Glomerular visceral epithelial cell (primary cell): ENCODE measurements at regions not wholly inside any gene's neighbourhood (a gene's known extent, or its start where the extent isn't known, plus 50 kb on each side); places are given as distances from the start of the nearest gene placed in this dataset.

ENCODE experiments used
- DNase-seq: peaks from one replicate; pipeline ENCODE4 v3.0.0-alpha.2; 2016; ENCODE audit errors: extremely low spot score

- DNase-seq = no peak
Measured at GRCh38 chr10:4345877-4346646, 479.9 kb upstream of the AKR1E2 start.

- DNase-seq = peak; percentile 88
Measured at GRCh38 chr10:4344492-4344994, 481.5 kb upstream of the AKR1E2 start.

- no peak for DNase-seq
Measured at GRCh38 chr10:4343873-4344272, 482.1 kb upstream of the AKR1E2 start.

GRCh38 chr10:4343091-4343490, 482.9 kb upstream of the AKR1E2 start:
- DNase-seq = no peak

- no peak for DNase-seq
Measured at GRCh38 chr10:4338768-4339167, 487.2 kb upstream of the AKR1E2 start.

GRCh38 chr10:4337563-4337962, 488.4 kb upstream of the AKR1E2 start:
- no peak for DNase-seq

GRCh38 chr10:4334871-4335270, 491.1 kb upstream of the AKR1E2 start:
- DNase-seq = peak; percentile 43

- no peak for DNase-seq
Measured at GRCh38 chr10:4334015-4334414, 492.0 kb upstream of the AKR1E2 start.

GRCh38 chr10:4333459-4333894, 492.5 kb upstream of the AKR1E2 start:
- no peak for DNase-seq

GRCh38 chr10:4332764-4333458, 493.1 kb upstream of the AKR1E2 start:
- DNase-seq = no peak

- no peak for DNase-seq
Measured at GRCh38 chr10:4331150-4331549, 494.9 kb upstream of the AKR1E2 start.

GRCh38 chr10:4330636-4331035, 495.4 kb upstream of the AKR1E2 start:
- DNase-seq = no peak

- DNase-seq = no peak
Measured at GRCh38 chr10:4329225-4329624, 496.8 kb upstream of the AKR1E2 start.

- DNase-seq = no peak
Measured at GRCh38 chr10:4326647-4327046, 499.4 kb upstream of the AKR1E2 start.

GRCh38 chr10:4319870-4320367, 506.1 kb upstream of the AKR1E2 start:
- DNase-seq = no peak

- peak; percentile 59 for DNase-seq
Measured at GRCh38 chr10:4316161-4316810, 509.7 kb upstream of the AKR1E2 start.

- DNase-seq = no peak
Measured at GRCh38 chr10:4315551-4315950, 510.5 kb upstream of the AKR1E2 start.

- no peak for DNase-seq
Measured at GRCh38 chr10:4313051-4313450, 513.0 kb upstream of the AKR1E2 start.

- DNase-seq = no peak
Measured at GRCh38 chr10:4312051-4312835, 513.8 kb upstream of the AKR1E2 start.

GRCh38 chr10:4310172-4310571, 515.8 kb upstream of the AKR1E2 start:
- no peak for DNase-seq

GRCh38 chr10:4307910-4308309, 518.1 kb upstream of the AKR1E2 start:
- no peak for DNase-seq

GRCh38 chr10:4306871-4307270, 519.1 kb upstream of the AKR1E2 start:
- no peak for DNase-seq
